ENCODE measurements at regions not wholly inside any gene's neighbourhood (a gene's known extent, or its start where the extent isn't known, plus 50 kb on each side); places are given as distances from the start of the nearest gene placed in this dataset.
A peak's percentile ranks its signal among the peaks of the same experiment; 100 is the strongest.

DNA sequence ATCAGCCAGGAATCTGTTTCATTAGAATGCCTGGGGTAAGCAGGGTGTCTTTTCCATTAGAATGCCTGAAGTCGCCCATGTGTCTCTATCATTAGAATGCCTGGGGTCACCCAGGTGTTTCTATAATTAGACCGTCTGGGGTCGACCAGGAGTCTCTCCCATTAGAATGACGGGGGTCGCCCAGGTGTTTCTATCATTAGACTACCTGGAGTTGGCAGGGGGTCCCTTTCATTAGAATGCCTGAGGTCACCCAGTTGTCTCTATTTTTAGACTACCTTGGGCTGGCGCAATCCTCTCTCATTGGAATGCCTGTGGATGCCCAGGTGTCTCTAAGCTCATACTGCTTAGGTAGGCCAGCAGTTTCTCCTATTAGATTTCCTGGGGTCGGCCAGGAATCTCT is 1447.6 kb downstream of the UQCRFS1 start:
- H3K36me3 ChIP-seq = no peaks in the 10 kb centered on the region
- H3K4me3 ChIP-seq = no peak overlapping the region
- DNase-seq = no peak
- H3K9me3 ChIP-seq = peaks cover 0 to 87% (median 12%) of the 10 kb centered on the region in 11 donors
- H3K27me3 ChIP-seq = no peaks in the 10 kb centered on the region
- no peak overlapping the region for H3K27ac ChIP-seq
- ATAC-seq = no peak
- H3K4me1 ChIP-seq = peaks cover 0 to 23% (median 0%) of the 10 kb centered on the region in 9 donors
- TF ChIP-seq, protein P1, sequence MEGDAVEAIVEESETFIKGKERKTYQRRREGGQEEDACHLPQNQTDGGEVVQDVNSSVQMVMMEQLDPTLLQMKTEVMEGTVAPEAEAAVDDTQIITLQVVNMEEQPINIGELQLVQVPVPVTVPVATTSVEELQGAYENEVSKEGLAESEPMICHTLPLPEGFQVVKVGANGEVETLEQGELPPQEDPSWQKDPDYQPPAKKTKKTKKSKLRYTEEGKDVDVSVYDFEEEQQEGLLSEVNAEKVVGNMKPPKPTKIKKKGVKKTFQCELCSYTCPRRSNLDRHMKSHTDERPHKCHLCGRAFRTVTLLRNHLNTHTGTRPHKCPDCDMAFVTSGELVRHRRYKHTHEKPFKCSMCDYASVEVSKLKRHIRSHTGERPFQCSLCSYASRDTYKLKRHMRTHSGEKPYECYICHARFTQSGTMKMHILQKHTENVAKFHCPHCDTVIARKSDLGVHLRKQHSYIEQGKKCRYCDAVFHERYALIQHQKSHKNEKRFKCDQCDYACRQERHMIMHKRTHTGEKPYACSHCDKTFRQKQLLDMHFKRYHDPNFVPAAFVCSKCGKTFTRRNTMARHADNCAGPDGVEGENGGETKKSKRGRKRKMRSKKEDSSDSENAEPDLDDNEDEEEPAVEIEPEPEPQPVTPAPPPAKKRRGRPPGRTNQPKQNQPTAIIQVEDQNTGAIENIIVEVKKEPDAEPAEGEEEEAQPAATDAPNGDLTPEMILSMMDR (IDR thresholded peaks at IDR 0.05) = no peak
- intact Hi-C loops (cut with DNase I) = no loop called here
- 77 to 91% methylated on average over 7 of the region's 7 CpGs for WGBS, 2 donors

DNA sequence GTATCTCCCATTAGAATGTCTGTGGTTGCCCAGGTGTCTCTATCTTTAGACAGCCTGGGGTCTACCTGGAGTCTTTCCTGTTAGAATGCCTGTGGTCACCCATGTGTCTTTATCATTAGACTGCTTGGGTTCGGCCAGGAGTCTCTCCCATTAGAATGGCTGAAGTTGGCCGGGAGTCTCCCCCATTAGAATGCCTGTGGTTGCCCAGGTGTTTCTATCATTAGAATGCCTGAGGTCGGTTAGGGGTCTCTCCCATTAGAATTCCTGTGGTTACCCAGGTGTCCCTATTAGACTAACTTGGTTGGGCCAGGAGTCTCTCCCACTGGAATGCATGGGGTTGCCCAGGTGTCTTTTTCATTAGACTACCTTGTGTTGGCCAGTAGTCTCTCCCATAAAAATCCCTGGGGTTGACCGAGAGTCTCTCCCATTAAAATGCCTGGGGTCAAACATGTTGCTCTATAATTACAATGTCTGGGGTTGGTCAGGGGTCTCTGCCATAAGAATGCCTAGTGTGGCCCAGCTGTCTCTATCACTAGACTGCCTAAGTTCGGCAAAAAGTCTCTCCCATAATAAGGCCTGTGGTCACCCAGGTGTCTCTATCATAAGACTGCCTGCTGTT is 1448.7 kb downstream of the UQCRFS1 start:
- 87 to 95% methylated on average over 5 of the region's 5 CpGs for WGBS, 2 donors
- no peak for ATAC-seq

DNA sequence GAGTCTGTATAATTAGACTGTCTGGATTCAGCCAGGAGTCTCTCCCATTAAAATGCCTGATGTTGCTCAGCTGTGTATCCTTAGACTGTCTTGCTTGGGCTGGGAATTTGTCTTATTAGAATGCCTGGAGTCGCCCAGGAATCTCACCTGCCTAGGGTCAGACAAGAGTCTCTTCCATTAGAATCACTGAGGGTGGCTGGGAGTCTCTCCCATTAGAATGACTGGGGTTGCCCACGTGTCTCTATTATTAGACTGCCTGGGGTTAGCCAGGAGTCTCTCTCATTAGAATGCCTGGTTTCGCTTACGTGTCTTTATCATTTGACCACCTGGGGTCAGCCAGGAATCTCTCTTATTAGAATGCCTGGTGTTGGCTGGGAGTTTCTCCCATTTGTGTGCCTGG is 1450.0 kb downstream of the UQCRFS1 start:
- WGBS, 2 donors = 57 to 70% methylated on average over 4 of the region's 4 CpGs
- TF ChIP-seq, protein P1 (IDR thresholded peaks at IDR 0.05) = no peak
- ATAC-seq (peak in 3 of 8 donors; percentile 53 to 63 (median 58)), DNase-seq (no peak)
- Histone ChIP-seq H3K27me3 (no peaks in the 10 kb centered on the region), H3K4me3 (no peak overlapping the region), H3K27ac (no peak overlapping the region), H3K9me3 (peaks cover 0 to 80% (median 7%) of the 10 kb centered on the region in 11 donors), H3K36me3 (no peaks in the 10 kb centered on the region), H3K4me1 (peaks cover 0 to 46% (median 8%) of the 10 kb centered on the region in 9 donors)
- intact Hi-C loops (cut with DNase I) = no loop called here

More for the DNA sequence above, 1448.7 kb downstream of the UQCRFS1 start:
- H3K4me3 ChIP-seq = no peak overlapping the region
- no peak for DNase-seq
- H3K36me3 ChIP-seq = no peaks in the 10 kb centered on the region
- TF ChIP-seq, protein P1 (IDR thresholded peaks at IDR 0.05) = no peak
- no peaks in the 10 kb centered on the region for H3K27me3 ChIP-seq
- peaks cover 0 to 34% (median 5%) of the 10 kb centered on the region in 9 donors for H3K4me1 ChIP-seq
- no peak overlapping the region for H3K27ac ChIP-seq
- peaks cover 0 to 87% (median 12%) of the 10 kb centered on the region in 11 donors for H3K9me3 ChIP-seq
- intact Hi-C loops (cut with DNase I) = no loop called here

DNA sequence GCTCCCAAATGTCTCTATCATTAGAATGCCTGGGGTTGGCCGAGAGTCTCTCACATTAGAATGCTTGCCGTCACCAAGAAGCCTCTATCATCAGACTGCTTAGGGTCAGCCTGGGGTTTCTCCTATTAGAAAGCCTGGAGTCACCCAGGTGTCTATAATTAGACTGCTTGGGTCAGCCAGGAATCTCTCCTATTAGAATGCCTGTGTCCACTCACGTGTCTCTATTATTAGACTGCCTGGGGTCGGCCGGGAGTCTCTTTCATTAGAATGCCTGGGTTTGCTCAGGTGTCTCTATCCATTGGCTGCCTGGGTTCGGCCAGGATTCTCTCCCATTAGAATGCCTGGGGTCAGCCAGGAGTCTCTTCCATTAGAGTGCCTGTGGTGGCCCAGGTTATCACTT is 1453.1 kb downstream of the UQCRFS1 start:
- no peaks in the 10 kb centered on the region for H3K27me3 ChIP-seq
- peaks cover 0 to 38% (median 8%) of the 10 kb centered on the region in 9 donors for H3K4me1 ChIP-seq
- ATAC-seq = peak; percentile 66 to 91 (median 84)
- H3K4me3 ChIP-seq = no peak overlapping the region
- WGBS, 2 donors = 57 to 72% methylated on average over 6 of the region's 6 CpGs
- no peaks in the 10 kb centered on the region for H3K36me3 ChIP-seq
- no peak overlapping the region for H3K27ac ChIP-seq
- DNase-seq = peak in 1 of 2 donors; percentile 14
- peaks cover 0 to 50% (median 0%) of the 10 kb centered on the region in 11 donors for H3K9me3 ChIP-seq
- TF ChIP-seq, protein P1 (IDR thresholded peaks at IDR 0.05) = no peak
- intact Hi-C loops (cut with DNase I) = loop anchor here in 1 of 10 donors (1.0 kb wide), 1 partner anchor 33 kb away; no protein-coding TSS in a partner anchor

Data from heart right ventricle (tissue), 16 donors.